Heart left ventricle (tissue), 13 donors: ENCODE measurements at regions not wholly inside any gene's neighbourhood (a gene's known extent, or its start where the extent isn't known, plus 50 kb on each side); places are given as distances from the start of the nearest gene placed in this dataset.

ENCODE experiments used
- CTCF ChIP-seq, 12 donors: fragments of 200-600 bp; sonication (generic) in 4 of 12; IDR thresholded peaks; one replicate each; pipeline versions ENCODE4 v1.5.0 to v1.8.0; 2018 to 2022; ENCODE audit warnings: antibody characterized with exemption in 12 of 12, mild to moderate bottlenecking in 5 of 12
- POLR2A ChIP-seq, 2 donors: fragments of 450-650 bp; IDR thresholded peaks; one replicate each; pipeline ENCODE4 v1.6.1; 2017; ENCODE audit warnings: antibody characterized with exemption in 2 of 2, mild to moderate bottlenecking in 2 of 2, moderate library complexity in 2 of 2
- donor health status: ischemic (EF 13 %, LVEDD 7.1; RV severe dilation, severe dysfunction).
- donor health status: DM: no; HTN: yes; CAD: no.
- donor health status: DM: no; HTN: no; CAD: no.
- donor health status: ischemic (EF 25% LVEDD 6.9; RV normal size, moderate dysfunction).
- donor health status: ischemic (EF 25% LVEDD 5.7; RV mildly dilated, moderate dysfunction).
- donor health status: ischemic (EF 35%, LVEDD 5.7; RV mildly dilated, moderate dysfunction).
- donor health status: nonischemic (EF 11% LVEDD 7.7; RV severe dilation, severe dysfunction).
- donor health status: DM: yes; HTN: yes; CAD: no.
- donor health status: PGD.
- donor health status: ischemic (EF 29% LVEDD 5.4; RV normal size, mild dysfunction).
- donor health status: nonischemic (EF 23%, LVEDD 6.1; RV moderate dilation, normal function).

- TF ChIP-seq CTCF (IDR thresholded peaks at IDR 0.05) (peak in 4 of 12 donors; percentile 3 to 30 (median 3)), POLR2A (IDR thresholded peaks at IDR 0.05) (no peak)
These were observed 103.5 kb downstream of the EDN3 start for GRCh38 chr20:59403962-59404314.
